ENCODE measurements at regions not wholly inside any gene's neighbourhood (a gene's known extent, or its start where the extent isn't known, plus 50 kb on each side); places are given as distances from the start of the nearest gene placed in this dataset.
"Not testable (repeated sequence)": the region's sequence is repeated elsewhere in the genome, so short reads cannot be mapped to it uniquely, and the experiment has no call there.

GRCh38 chr13:89457977-89458376 lies 1786.8 kb downstream of the SLITRK5 start:
- no peak for DNase-seq (ENCODE audit: low read depth, low spot score)

GRCh38 chr13:89458456-89458855 lies 1787.3 kb downstream of the SLITRK5 start:
- DNase-seq (ENCODE audit: low read depth, low spot score) = no peak

DNA sequence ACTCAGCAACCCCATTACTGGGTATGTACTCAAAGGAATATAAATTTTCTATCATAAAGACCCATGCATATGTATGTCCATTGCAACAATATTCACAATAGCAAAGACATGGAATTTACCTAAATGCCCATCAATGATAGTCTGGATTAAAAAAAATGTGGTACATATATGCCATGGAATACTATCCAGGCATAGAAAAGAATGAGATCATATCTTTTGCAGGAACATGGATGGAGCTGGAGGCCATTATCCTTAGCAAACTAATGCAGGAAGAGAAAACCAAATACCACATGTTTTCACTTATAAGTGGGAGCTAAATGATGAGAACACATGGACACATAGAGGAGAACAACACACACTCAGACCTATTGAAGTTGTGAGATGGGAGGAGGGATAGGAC lies 1789.7 kb downstream of the SLITRK5 start:
- DNase-seq (ENCODE audit: low read depth, low spot score) = not testable (repeated sequence)

- DNase-seq (ENCODE audit: low read depth, low spot score) = no peak
Measured at GRCh38 chr13:89465366-89465765, 1794.2 kb downstream of the SLITRK5 start.

- DNase-seq (ENCODE audit: low read depth, low spot score) = no peak
Measured at GRCh38 chr13:89468081-89468480, 1796.9 kb downstream of the SLITRK5 start.

- no peak for DNase-seq (ENCODE audit: low read depth, low spot score)
Measured at GRCh38 chr13:89470901-89471300, 1799.7 kb downstream of the SLITRK5 start.

GRCh38 chr13:89474432-89474831 lies 1803.3 kb downstream of the SLITRK5 start:
- no peak for DNase-seq (ENCODE audit: low read depth, low spot score)

DNA sequence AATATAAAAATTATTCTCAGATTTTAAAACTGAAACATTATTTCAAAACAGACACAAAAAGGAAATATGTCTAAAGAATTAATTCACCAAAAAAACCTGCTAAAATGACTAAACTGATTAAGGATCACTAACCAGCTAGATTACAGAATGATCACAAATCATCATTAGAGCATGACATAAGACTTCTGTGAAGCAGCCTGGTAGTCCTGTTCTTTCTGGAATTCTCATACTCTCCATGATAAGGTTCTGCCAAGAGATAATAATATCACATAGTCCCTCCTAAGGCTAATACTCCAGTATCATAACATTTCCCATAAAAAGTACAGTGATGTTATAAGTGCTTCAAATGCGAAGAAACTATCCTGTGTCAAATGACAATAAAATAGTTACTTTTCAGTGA lies 1814.9 kb downstream of the SLITRK5 start:
- DNase-seq (ENCODE audit: low read depth, low spot score) = no peak

GRCh38 chr13:89486709-89487108 lies 1815.5 kb downstream of the SLITRK5 start:
- no peak for DNase-seq (ENCODE audit: low read depth, low spot score)

DNA sequence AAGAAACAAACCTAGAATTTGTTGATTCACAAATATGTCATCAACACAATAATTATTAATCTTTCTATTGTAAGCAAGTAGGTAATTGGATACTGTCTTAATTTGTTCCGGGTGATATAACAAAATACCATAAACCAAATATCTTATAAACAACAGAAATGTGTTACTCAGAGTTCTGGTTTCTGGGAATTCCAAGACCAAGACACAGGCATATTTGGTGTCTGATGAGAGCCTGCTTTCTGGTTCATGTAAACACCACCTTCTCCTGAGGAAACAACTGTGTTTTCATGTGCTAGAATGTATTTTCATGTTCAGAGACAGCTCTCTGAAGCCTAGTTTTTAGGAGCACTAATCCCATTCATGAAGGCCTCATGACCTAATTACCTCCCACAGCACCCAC lies 1819.5 kb downstream of the SLITRK5 start:
- no peak for DNase-seq (ENCODE audit: low read depth, low spot score)

DNA sequence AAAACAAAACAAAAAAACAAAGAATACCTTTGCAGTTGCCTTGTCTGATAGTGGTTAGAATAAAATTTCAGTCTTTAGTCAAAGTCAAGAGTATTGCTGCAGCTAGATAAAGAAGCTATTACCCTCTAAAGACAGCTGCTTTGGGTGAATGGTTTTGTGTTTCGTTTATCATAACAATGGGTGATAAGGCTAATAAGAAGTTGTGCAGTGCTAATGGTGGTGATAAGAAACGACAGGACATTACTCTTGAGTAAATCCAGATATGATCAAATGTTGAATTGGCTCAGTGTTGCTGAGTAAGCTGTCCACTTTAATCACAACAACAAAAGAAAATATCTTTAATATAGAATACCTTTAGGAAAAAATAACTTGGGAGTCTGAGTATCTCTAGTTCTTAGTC lies 1825.3 kb downstream of the SLITRK5 start:
- no peak for DNase-seq (ENCODE audit: low read depth, low spot score)

GRCh38 chr13:89497658-89498057 lies 1826.5 kb downstream of the SLITRK5 start:
- no peak for DNase-seq (ENCODE audit: low read depth, low spot score)

- DNase-seq (ENCODE audit: low read depth, low spot score) = no peak
Measured at GRCh38 chr13:89502286-89502685, 1831.1 kb downstream of the SLITRK5 start.

- peak; percentile 1 for DNase-seq (ENCODE audit: low read depth, low spot score)
Measured at GRCh38 chr13:89514534-89515312, 1832.8 kb upstream of the MIR17HG start.

- DNase-seq (ENCODE audit: low read depth, low spot score) = no peak
Measured at GRCh38 chr13:89515948-89516347, 1831.5 kb upstream of the MIR17HG start.

DNA sequence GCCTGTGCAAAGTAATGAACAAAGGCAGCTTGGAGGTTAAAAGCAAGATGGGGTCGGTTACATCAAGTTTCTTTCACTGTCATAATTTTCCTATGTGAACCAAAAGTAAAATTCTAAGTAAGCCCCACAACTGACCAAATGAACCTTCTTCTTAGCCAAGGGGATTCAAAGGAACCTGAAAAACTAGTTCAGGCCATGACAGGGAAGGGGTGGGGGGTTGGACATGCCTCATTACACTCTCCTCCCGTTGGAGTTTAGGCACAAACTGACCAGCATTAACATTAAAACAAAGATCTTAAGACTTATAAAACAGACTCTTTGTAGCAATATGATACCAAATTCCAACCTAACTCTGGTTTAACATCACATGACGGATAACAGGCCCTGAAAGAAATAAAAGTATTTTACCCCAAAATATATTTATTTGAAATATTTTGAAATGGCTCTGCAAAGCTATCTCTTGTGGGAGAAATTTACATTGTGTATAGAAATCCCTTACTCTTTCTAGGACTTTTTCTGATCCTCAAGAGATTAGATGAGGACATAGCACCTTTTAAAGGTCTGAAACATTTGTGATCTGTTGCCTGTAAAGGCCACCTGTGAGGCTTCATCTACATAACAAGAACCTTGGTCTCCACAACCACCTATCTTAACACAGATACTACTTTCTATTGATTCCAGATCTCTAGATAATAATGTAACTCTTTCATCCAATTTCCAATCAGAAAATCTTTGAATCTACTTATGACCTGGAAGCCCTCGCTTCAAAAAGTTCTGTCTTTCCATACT lies 1829.0 kb upstream of the MIR17HG start:
- no peak for DNase-seq (ENCODE audit: low read depth, low spot score)

- DNase-seq (ENCODE audit: low read depth, low spot score) = no peak
Measured at GRCh38 chr13:89520468-89520867, 1827.0 kb upstream of the MIR17HG start.

DNA sequence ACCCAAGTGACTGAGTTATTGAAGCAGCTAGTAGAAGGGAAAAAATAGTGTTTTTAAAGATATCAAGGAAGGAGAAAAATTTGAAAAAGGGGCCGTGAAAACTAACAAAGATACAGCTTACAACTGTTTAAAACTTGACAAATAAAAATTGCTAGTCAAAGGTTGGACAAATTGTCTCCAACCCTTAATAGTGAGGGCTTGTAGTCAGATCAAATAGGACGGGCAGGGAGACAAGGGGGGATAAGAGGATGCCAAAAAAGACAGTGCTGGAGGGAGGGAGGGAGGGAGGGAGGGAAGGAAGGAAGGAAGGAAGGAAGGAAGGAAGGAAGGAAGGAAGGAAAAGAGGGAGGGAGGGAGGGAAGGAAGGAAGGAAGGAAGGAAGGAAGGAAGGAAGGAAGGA lies 1825.8 kb upstream of the MIR17HG start:
- not testable (repeated sequence) for DNase-seq (ENCODE audit: low read depth, low spot score)

- no peak for DNase-seq (ENCODE audit: low read depth, low spot score)
Measured at GRCh38 chr13:89541091-89542030, 1806.1 kb upstream of the MIR17HG start.

DNA sequence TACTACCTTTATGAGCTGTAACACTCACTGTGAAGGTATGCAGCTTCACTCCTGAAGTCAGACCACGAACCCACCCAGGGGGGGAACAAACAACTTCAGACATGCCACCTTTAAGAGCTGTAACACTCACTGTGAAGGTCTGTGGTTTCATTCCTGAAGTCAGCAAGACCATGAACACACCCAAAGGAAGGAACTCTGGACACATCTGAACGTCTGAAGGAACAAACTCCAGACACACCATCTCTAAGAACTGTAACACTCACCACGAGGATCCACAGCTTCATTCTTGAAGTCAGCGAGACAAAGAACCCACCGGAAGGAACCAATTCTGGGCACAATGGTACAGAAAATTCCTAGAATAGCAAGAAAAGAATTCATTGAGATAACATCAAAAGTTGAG lies 1796.5 kb upstream of the MIR17HG start:
- DNase-seq (ENCODE audit: low read depth, low spot score) = no peak

DNA sequence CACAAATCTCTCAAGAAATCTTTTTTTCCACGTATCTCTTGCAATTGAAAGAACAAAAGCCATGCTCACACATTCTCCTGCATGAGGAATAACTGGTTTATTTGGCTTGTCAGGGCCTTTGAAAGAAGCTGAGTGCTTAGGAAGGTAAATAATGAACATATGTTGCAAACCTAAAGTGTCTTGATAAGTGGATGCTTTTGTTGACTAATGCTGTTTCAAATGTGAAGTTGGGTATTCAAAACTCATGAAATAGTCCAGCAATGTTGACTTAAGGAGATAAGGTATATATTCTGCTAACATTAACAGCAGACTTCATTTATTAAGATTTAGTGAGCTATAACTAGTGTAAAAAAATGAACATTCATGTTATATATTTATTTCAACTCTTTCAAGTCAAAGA lies 1792.7 kb upstream of the MIR17HG start:
- DNase-seq (ENCODE audit: low read depth, low spot score) = no peak

Measured in pulmonary artery endothelial cell (primary cell).